ENCODE measurements at regions not wholly inside any gene's neighbourhood (a gene's known extent, or its start where the extent isn't known, plus 50 kb on each side); places are given as distances from the start of the nearest gene placed in this dataset.

DNA sequence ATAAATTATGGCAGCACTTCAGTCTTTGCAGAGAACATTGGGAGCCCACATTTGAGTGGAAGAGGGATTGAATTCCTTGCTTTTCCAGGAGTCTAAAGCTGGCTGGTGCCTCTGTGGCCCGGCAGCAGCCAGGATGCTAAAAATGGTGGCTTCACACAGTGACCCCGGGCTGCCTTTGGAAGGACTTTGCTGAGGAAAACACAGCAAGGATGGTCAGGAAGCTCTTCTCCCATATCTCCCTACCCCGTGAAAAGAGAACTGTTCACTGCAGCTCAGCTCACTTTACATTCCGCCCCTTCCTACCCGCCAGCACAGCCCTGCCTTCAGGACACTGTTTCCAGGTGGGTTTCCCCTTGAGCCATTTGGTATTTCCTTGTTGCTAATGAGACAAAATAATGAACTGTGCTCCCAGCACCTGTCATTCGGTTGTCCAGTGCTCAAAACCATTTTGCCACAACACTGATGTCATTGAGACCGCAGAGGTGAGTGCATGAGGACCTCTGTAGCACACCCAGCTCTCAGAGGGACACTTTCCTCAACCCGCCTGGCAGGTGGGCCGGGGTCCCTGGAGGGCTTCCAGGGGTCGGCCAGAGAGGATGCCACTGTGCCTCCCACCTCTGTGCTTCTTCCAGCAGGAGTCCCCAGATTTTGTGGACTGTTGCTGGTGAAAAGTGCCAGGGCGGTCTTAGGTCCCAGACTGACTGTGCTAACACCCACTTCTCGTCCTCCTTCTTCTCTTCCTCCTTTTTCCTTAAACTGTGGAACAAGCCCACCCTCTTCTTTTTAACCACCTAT, 255.7 kb upstream of the PPP2R2D start:
- H3K9me3 Mint-ChIP-seq (ENCODE audit: low read depth, unreplicated experiment), result peaks cover 2% of the 10 kb centered on the region
- no peak for DNase-seq
- H3K27ac Mint-ChIP-seq (ENCODE audit: unreplicated experiment), result no peak overlapping the region
- H3K36me3 Mint-ChIP-seq (ENCODE audit: insufficient read depth, unreplicated experiment), result peaks cover 8% of the 10 kb centered on the region
- TF ChIP-seq, protein P1, sequence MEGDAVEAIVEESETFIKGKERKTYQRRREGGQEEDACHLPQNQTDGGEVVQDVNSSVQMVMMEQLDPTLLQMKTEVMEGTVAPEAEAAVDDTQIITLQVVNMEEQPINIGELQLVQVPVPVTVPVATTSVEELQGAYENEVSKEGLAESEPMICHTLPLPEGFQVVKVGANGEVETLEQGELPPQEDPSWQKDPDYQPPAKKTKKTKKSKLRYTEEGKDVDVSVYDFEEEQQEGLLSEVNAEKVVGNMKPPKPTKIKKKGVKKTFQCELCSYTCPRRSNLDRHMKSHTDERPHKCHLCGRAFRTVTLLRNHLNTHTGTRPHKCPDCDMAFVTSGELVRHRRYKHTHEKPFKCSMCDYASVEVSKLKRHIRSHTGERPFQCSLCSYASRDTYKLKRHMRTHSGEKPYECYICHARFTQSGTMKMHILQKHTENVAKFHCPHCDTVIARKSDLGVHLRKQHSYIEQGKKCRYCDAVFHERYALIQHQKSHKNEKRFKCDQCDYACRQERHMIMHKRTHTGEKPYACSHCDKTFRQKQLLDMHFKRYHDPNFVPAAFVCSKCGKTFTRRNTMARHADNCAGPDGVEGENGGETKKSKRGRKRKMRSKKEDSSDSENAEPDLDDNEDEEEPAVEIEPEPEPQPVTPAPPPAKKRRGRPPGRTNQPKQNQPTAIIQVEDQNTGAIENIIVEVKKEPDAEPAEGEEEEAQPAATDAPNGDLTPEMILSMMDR (IDR thresholded peaks at IDR 0.05; ENCODE audit: unreplicated experiment), result no peak
- H3K4me1 Mint-ChIP-seq (ENCODE audit: low read depth, unreplicated experiment), result peaks cover 9% of the 10 kb centered on the region
- no peak overlapping the region for H3K4me3 Mint-ChIP-seq (ENCODE audit: low read depth, unreplicated experiment)
- intact Hi-C loops (cut with micrococcal nuclease; ENCODE audit: unreplicated experiment), result no loop called here
- CTCF ChIA-PET, result no interaction called here
- BruUV-seq (replicated peaks), result no TSS peak
- no peaks in the 10 kb centered on the region for H3K27me3 Mint-ChIP-seq (ENCODE audit: unreplicated experiment)

DNA sequence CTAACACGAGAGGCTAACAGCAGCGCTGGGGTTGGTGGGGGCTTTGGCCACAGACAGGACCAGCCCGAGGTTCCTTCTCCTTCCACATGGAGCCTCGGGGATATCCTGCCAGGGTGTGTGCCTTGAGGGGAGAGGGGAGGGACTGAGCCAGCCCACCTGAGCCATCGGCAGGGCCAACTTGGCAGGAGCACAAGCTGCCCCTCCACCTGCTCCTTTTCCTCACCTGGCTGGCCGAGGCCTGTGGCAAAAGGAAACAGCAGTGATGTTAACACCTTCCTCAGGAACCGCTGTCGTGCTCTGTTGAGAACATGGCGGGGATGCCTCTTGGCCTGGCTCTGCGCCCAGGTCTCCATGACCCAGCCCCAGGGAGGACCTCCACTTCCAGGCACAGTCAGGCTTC, 255.1 kb upstream of the PPP2R2D start:
- CTCF ChIA-PET, result no interaction called here
- no TSS peak for BruUV-seq (replicated peaks)
- H3K27ac Mint-ChIP-seq (ENCODE audit: unreplicated experiment), result no peak overlapping the region
- peaks cover 9% of the 10 kb centered on the region for H3K4me1 Mint-ChIP-seq (ENCODE audit: low read depth, unreplicated experiment)
- no peak for DNase-seq
- H3K36me3 Mint-ChIP-seq (ENCODE audit: insufficient read depth, unreplicated experiment), result peaks cover 8% of the 10 kb centered on the region
- H3K9me3 Mint-ChIP-seq (ENCODE audit: low read depth, unreplicated experiment), result peaks cover 2% of the 10 kb centered on the region
- intact Hi-C loops (cut with micrococcal nuclease; ENCODE audit: unreplicated experiment), result no loop called here
- TF ChIP-seq, protein P1 (IDR thresholded peaks at IDR 0.05; ENCODE audit: unreplicated experiment), result no peak
- H3K27me3 Mint-ChIP-seq (ENCODE audit: unreplicated experiment), result no peaks in the 10 kb centered on the region
- H3K4me3 Mint-ChIP-seq (ENCODE audit: low read depth, unreplicated experiment), result no peak overlapping the region

DNA sequence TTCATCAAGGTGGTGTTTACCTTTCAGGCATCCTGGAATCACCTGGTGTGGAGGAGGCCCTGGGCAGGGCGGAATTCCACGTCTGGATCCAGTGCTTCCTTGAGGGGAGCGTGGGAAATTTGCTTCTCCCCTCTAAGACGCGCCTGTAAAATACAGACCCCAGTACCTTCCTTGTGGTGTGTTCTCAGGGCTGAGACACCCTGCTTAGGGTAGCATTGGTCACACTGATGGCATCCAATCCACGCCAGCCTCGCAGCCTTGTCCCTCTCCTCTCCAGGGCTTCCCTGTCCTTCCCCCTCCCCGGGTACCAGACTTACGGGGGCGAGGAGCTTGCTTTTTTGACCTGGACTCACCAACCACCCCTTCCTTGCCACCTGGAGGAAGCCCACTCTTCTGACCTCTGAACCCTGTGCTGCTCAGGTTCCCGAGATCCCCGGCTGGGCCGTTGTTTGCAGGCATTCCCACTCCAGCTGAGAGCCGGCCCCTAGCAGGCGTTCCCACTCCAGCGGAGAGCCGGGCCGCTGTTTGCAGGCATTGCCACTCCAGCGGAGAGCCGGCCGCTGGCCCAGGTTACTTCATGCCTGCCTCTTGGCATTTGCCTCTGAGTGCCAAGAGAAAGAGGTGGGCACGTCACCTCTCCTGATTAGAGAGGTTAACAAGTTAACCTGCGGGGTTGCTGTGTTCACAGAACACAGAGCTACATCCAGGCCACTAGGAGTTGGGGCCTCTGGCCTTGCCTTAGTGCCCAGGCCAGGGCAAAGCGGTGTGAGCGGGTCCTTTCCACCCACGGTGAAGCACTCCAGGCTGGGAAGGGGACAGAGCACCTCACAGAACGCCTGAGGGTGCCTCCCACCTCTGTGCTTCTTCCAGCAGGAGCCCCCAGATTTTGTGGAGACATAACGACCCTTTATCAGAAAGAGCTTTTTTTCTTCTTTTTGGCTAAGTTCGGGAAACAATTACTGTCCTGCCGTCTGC, 254.0 kb upstream of the PPP2R2D start:
- Mint-ChIP-seq H3K4me1 (ENCODE audit: low read depth, unreplicated experiment) (peaks cover 6% of the 10 kb centered on the region), H3K27ac (ENCODE audit: unreplicated experiment) (no peak overlapping the region), H3K27me3 (ENCODE audit: unreplicated experiment) (no peaks in the 10 kb centered on the region), H3K36me3 (ENCODE audit: insufficient read depth, unreplicated experiment) (peaks cover 4% of the 10 kb centered on the region), H3K9me3 (ENCODE audit: low read depth, unreplicated experiment) (peaks cover 2% of the 10 kb centered on the region), H3K4me3 (ENCODE audit: low read depth, unreplicated experiment) (no peak overlapping the region)
- no peak for DNase-seq
- BruUV-seq (replicated peaks), result no TSS peak
- CTCF ChIA-PET, result no interaction called here
- intact Hi-C loops (cut with micrococcal nuclease; ENCODE audit: unreplicated experiment), result no loop called here
- TF ChIP-seq, protein P1 (IDR thresholded peaks at IDR 0.05; ENCODE audit: unreplicated experiment), result no peak

DNA sequence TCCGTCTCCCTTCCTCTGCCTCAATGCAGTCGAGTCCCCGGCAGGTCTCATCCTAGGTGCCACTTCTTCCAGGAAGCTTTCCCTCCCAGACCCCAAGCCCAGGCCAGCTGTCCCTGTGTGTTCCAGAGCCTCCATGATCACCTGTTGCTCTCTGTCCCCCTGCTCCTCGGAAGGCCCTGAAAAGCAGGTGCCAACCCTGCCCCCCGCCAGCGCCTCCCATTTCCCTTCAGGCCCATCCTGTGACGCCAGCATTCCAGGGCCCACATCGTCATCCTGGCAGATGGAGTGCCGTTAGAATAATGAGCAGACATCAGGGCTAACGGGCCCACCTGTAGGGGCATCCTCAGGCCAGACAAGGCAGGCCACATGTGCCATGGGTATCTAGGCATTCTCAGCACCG, 253.0 kb upstream of the PPP2R2D start:
- CTCF ChIA-PET, result no interaction called here
- intact Hi-C loops (cut with micrococcal nuclease; ENCODE audit: unreplicated experiment), result no loop called here
- no TSS peak for BruUV-seq (replicated peaks)
- Mint-ChIP-seq H3K27me3 (ENCODE audit: unreplicated experiment) (no peaks in the 10 kb centered on the region), H3K4me3 (ENCODE audit: low read depth, unreplicated experiment) (no peak overlapping the region), H3K36me3 (ENCODE audit: insufficient read depth, unreplicated experiment) (peaks cover 4% of the 10 kb centered on the region), H3K4me1 (ENCODE audit: low read depth, unreplicated experiment) (no peaks in the 10 kb centered on the region), H3K9me3 (ENCODE audit: low read depth, unreplicated experiment) (peaks cover 2% of the 10 kb centered on the region), H3K27ac (ENCODE audit: unreplicated experiment) (no peak overlapping the region)
- TF ChIP-seq, protein P1 (IDR thresholded peaks at IDR 0.05; ENCODE audit: unreplicated experiment), result no peak
- no peak for DNase-seq

Measured in Calu3 (cell line).